HG02678 (cell line): ENCODE measurements at regions not wholly inside any gene's neighbourhood (a gene's known extent, or its start where the extent isn't known, plus 50 kb on each side); places are given as distances from the start of the nearest gene placed in this dataset.
"Not testable (repeated sequence)": the region's sequence is repeated elsewhere in the genome, so short reads cannot be mapped to it uniquely, and the experiment has no call there.

Experiments used
- ATAC-seq: cut with Tn5 transposase; IDR thresholded peaks from one replicate; pipeline ENCODE4 v1.9.1; 2021; ENCODE audit warnings: mild to moderate bottlenecking, moderate library complexity; ENCODE audit not compliant: unreplicated experiment

DNA sequence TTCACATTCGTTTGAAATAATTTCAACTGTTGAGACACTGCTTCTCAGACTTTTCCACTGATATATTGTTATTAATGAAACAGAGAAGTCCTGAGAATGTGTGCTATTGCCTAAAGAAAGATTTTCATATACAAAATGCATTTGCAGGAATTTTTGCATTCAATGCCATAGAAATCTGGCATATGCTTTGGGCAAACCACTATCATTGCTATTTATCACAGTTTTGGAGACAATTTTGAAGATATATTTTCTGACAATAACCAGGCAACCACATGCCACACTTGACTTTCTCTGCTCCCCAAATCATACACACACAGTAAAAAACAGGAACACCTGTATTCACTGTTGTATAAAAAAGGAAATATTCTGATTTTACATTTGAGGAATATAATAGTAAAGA, 1303.7 kb upstream of the IGFBP7 start:
- no peak for ATAC-seq

GRCh38 chr4:58411904-58412303, 1301.7 kb upstream of the IGFBP7 start:
- no peak for ATAC-seq

DNA sequence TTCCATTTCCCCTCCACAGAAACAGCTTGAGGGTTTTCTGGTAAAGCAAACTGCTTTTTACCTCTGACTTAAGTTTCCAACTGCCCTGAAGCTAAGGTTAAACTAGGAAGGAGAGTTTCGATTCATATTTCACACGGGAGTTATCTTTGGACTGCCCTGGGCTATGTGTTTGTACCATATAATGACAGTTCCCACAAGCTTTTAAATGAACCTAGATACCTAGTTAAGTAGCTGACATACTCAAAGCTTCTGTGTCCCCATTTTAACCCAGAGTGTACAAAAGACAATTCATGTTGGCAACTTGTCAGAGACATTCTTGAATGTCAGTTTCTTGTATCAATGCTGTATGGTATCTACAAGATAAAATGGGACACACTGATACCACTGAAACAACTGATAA, 1296.6 kb upstream of the IGFBP7 start:
- no peak for ATAC-seq

GRCh38 chr4:58368221-58368620, 1258.0 kb upstream of the IGFBP7 start:
- ATAC-seq: no peak

GRCh38 chr4:58360354-58361133, 1250.4 kb upstream of the IGFBP7 start:
- ATAC-seq: no peak

- ATAC-seq: no peak
Measured at GRCh38 chr4:58359590-58359989, 1249.4 kb upstream of the IGFBP7 start.

DNA sequence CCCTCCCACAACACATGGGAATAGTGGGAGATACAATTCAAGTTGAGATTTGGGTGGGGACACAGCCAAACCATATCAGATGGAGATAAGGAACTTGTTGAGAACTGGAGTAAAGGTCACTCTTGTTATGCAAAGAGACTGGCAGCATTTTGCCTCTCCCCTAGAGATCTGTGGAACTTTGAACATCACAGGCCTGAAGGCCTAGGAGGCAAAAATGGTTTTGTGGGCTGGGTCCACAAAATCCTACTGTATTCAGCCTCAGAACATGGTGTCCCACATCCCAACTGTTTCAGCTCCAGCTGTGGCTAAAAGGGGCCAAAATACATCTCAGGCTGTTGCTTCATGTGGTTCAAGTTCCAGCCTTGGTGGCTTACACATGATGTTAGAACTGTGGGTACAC, 1247.8 kb upstream of the IGFBP7 start:
- ATAC-seq: no peak

DNA sequence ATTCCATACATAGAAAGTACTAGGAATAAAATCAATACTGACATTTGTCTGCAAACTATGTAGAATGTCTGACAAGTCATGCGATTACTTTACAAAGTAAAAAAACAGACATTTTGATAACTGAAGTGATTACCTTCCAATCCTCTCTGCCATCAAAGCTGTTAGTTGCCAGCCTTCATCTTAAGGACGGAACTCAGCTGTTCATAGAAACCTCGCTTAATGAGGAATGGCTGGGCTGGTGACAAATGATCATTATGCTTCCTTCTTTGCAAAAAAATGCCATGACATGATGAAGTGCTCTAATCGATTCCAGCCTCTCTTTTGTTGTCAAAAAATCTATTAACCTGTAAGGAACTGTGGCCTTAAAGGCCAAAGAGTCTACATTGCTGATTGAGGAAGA, 1214.9 kb upstream of the IGFBP7 start:
- ATAC-seq: no peak

DNA sequence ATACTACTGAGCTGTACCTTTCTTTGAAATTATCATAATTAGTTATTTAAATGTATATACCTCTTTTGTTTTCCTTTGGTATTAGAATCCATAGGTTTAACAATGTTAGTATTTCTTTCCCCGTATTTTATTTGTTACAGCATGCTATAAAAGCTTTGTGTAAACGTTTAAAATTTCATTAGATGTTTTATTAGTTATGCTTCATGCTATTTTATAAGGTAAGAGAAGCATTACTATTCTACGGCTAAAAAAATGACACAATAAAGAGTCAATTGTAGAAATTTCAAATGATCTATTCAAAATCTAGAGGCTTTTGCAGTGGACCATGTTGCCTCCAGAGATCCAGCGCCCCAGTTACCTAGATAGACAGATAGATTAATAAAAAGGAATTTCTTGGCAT, 1203.3 kb upstream of the IGFBP7 start:
- ATAC-seq: no peak

- no peak for ATAC-seq
Measured at GRCh38 chr4:58303456-58303855, 1193.3 kb upstream of the IGFBP7 start.

DNA sequence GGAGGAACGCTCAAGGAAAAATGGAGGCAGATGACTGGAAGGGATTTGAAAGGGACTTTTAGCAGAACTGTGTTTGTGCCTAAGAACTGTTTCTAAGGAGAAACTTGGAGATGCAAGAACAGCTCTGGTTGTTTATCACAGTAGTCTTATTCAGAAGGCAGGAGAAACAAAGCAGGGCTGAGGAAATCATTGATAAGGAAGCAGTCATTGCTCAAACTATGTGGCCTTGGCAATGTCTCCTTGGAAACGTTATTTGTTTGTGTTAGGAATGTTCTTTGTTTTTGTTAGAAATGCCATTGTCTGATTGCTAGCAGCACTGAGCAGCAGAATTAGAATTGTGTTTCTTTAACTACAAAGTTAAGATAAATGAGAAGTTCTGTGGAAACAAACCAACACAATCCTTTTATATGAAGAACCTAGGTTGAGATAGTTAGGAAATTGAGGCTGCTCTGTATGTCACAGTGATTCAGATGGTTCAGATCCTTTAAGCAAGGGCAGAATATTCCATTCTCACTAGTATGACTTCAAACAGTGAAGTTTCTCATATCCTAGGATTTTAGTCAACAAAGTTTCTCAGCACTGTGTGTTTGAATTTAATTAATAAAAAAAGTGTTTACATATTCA, 1191.3 kb upstream of the IGFBP7 start:
- no peak for ATAC-seq

DNA sequence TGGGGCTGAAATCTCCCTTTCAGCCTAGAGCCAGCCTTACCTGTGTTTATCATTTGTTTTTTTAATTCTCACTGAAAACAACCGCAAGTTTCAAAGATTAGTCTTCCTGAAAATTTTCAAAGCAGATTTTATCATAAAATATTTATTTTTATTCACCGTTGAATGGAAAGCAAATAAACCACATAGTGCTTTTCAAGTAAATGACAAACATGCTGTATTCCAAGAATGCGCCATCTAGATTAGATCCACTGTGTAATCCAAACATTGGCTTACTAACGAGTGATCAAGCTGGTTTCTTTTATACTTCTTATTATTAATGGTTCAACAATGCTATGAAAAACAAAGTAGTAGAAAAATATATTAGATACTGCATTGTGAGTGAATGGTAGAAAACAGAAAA, 1176.2 kb upstream of the IGFBP7 start:
- ATAC-seq: no peak

DNA sequence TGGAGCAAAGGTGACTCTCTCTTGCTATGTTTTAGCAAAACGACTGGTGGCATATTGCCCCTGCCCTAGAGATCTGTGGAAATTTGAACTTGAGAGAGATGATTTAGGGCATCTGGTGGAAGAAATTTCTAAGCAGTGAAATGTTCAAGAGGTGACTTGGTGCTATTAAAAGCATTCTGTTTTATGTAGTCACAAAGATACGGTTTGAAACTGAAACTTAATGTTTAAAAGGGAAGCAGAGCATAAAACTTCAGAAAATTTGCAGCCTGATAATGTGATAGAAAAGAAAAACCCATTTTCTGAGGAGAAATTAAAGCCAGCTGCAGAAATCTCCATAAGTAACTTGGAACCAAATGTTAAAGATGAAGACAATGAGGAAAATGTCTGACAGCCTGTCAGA, 1170.7 kb upstream of the IGFBP7 start:
- not testable (repeated sequence) for ATAC-seq

DNA sequence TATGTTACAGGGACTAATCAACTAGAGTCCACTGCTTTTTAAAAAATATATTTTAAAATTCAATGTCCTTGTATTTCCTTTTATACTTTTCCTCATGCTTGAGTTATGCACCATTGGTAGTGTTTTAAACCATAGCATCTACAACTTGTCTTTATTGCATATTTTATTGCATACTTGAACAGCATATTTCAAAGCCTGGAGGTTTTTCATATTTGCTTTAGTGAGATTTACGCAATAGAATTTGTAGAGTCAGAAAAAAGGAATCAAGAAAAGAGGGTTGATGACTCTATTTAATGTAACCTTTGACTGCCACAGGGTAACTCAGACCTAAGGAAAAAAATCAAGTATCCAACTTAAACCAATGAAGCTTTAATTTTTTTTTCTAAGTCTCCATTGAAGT, 1165.7 kb upstream of the IGFBP7 start:
- no peak for ATAC-seq

DNA sequence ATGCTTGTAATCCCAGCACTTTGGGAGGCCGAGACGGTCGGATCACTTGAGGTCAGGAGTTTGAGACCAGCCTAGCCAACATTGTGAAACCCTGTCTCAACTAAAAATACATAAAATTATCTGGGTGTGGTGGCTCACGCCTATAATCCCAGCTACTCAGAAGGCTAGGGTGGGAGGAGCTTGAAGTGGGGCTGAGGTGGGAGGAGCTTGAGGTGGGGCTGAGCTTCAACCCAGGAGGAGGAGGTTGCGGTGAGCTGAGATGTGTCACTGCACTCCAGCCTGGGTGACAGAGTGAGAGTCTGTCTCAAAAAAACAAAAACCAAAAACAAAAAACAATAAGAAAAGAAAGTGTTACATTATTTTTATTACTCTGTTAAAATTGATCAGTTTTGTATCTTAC, 1164.4 kb upstream of the IGFBP7 start:
- no peak for ATAC-seq

- ATAC-seq: no peak
Measured at GRCh38 chr4:58272311-58272710, 1162.1 kb upstream of the IGFBP7 start.

DNA sequence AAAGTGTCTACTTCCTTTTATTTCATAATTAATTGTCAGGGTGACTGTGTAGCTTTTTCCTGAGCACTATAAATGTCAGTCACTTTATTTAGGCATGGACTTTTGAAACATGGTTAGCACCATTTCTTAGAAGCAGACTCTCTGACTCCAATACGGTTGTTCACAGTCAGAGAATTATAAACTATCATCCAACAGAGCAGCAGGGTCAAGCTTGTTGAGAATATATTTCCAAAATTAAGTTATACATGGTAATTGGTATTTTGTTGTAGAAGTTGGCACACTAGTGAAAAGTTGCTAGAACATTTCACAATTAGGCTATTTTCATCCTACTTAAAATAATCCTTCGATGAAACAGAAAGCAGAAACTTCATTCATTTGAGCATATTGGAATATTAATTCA, 1155.5 kb upstream of the IGFBP7 start:
- ATAC-seq: no peak

DNA sequence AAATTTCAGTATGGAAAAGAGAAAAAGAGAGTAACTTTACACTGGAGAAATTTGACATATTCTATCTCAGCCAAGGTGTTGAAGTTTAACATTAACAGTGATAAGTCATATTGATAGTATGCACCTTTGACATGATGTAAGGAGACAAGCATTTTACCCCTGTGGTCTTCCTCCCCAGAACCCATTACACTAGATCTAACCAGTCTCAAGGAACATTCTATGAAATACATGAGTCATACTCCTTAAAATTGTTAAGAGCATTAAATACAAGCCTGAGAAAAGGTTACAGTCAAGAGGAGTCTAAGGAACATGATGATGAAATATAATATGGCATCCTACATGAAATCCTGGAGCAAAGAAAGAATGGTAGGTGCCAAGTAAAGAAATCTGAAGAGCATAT, 1151.3 kb upstream of the IGFBP7 start:
- no peak for ATAC-seq

DNA sequence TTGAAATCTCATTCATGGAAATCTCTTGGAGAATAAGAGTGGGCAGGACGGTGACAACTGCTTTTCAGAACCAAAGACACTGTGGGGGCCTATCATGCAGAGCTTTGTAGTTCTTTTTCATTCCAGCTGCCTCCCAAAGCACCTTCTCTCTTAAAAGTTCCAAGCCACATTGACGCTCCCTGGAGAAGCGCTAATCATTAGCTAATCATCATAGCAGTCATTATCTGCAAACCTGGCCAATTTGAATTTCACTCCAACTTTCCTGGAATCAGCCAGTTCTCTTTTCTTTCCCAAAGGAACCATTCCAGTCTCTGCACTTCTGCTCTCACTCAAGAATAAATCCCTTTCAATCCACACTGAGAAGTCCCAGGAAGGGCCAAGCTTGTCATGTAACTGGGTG, 1144.1 kb upstream of the IGFBP7 start:
- no peak for ATAC-seq

GRCh38 chr4:58252656-58253055, 1142.5 kb upstream of the IGFBP7 start:
- no peak for ATAC-seq

- ATAC-seq: no peak
Measured at GRCh38 chr4:58247792-58248191, 1137.6 kb upstream of the IGFBP7 start.

GRCh38 chr4:58225460-58225859, 1115.3 kb upstream of the IGFBP7 start:
- ATAC-seq: no peak

DNA sequence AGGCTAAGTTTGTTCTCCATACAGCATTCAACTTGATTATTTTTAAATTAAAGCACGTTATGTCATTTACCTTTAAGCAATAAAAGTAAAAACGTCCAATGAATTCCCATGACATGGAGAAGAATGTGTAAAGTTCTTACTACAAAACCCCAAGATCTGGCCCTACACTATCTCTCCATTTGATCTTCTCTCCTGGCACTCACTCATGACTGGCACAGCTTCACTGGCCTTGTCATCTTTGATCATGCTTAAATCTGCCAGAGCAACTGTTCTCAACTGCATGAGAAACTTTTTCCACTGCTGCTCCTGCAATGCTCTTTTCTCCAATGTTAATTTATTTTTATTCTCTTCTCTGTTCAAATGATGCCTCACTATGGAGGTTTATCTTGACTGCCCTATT, 1109.0 kb upstream of the IGFBP7 start:
- no peak for ATAC-seq
